ENCODE measurements at regions not wholly inside any gene's neighbourhood (a gene's known extent, or its start where the extent isn't known, plus 50 kb on each side); places are given as distances from the start of the nearest gene placed in this dataset.
"Not testable (repeated sequence)": the region's sequence is repeated elsewhere in the genome, so short reads cannot be mapped to it uniquely, and the experiment has no call there.

GRCh38 chr2:131631648-131632047 lies 104.0 kb downstream of the CCDC74A start:
- H3K9me3 ChIP-seq; H3K4me3 ChIP-seq; H3K36me3 ChIP-seq (ENCODE audit: low read depth, missing control alignments); H3K27me3 ChIP-seq; intact Hi-C loops (cut with DNase I; ENCODE audit: low total_unique reads); H3K4me1 ChIP-seq; DNase-seq; H3K27ac ChIP-seq: not testable (repeated sequence)
- WGBS, 2 donors, result 92 to 100% methylated on average over 2 of the region's 2 CpGs

GRCh38 chr2:131633405-131633804 lies 105.7 kb downstream of the CCDC74A start:
- H3K27ac ChIP-seq; DNase-seq; H3K4me3 ChIP-seq; H3K4me1 ChIP-seq; intact Hi-C loops (cut with DNase I; ENCODE audit: low total_unique reads); H3K9me3 ChIP-seq; H3K36me3 ChIP-seq (ENCODE audit: low read depth, missing control alignments); H3K27me3 ChIP-seq: not testable (repeated sequence)
- WGBS, 2 donors, result 89 to 96% methylated on average over 5 to 8 of the region's 8 CpGs

GRCh38 chr2:131633827-131634695 lies 106.4 kb downstream of the CCDC74A start:
- WGBS, 2 donors, result 89 to 92% methylated on average over 7 to 10 of the region's 10 CpGs
- H3K9me3 ChIP-seq; H3K27ac ChIP-seq; H3K36me3 ChIP-seq (ENCODE audit: low read depth, missing control alignments); intact Hi-C loops (cut with DNase I; ENCODE audit: low total_unique reads); DNase-seq; H3K4me3 ChIP-seq; H3K4me1 ChIP-seq; H3K27me3 ChIP-seq: not testable (repeated sequence)

- Histone ChIP-seq H3K36me3 (ENCODE audit: low read depth, missing control alignments) (no peaks in the 10 kb centered on the region), H3K4me1 (no peaks in the 10 kb centered on the region), H3K27me3 (no peaks in the 10 kb centered on the region), H3K4me3 (no peak overlapping the region), H3K27ac (no peak overlapping the region), H3K9me3 (no peaks in the 10 kb centered on the region)
- TF ChIP-seq CTCF (IDR thresholded peaks at IDR 0.05) (no peak), POLR2A (IDR thresholded peaks at IDR 0.05) (no peak)
- 40 to 79% methylated on average over 1 to 8 of the region's 9 CpGs for WGBS, 2 donors
- intact Hi-C loops (cut with DNase I; ENCODE audit: low total_unique reads), result no loop called here
- no peak for DNase-seq
Observed at GRCh38 chr2:131635611-131636010, 107.9 kb downstream of the CCDC74A start.

GRCh38 chr2:131636704-131637308 lies 109.1 kb downstream of the CCDC74A start:
- peaks cover 10% of the 10 kb centered on the region for H3K4me1 ChIP-seq
- 85% methylated on average over 7 of the region's 7 CpGs for WGBS, 2 donors
- H3K27ac ChIP-seq; H3K9me3 ChIP-seq; intact Hi-C loops (cut with DNase I; ENCODE audit: low total_unique reads); DNase-seq; H3K4me3 ChIP-seq; H3K27me3 ChIP-seq; H3K36me3 ChIP-seq (ENCODE audit: low read depth, missing control alignments): not testable (repeated sequence)

GRCh38 chr2:131639001-131639620 lies 111.4 kb downstream of the CCDC74A start:
- H3K4me3 ChIP-seq; H3K27ac ChIP-seq; DNase-seq; H3K27me3 ChIP-seq; H3K9me3 ChIP-seq; intact Hi-C loops (cut with DNase I; ENCODE audit: low total_unique reads); H3K36me3 ChIP-seq (ENCODE audit: low read depth, missing control alignments): not testable (repeated sequence)
- WGBS, 2 donors, result 72 to 90% methylated on average over 4 of the region's 4 CpGs
- H3K4me1 ChIP-seq, result peaks cover 13% of the 10 kb centered on the region

- WGBS, 2 donors, result 41 to 55% methylated on average over 3 of the region's 3 CpGs
- no peaks in the 10 kb centered on the region for H3K27me3 ChIP-seq
- H3K4me3 ChIP-seq, result no peak overlapping the region
- DNase-seq, result no peak
- H3K27ac ChIP-seq, result peak overlapping the region in 1 of 2 donors; percentile 59
- no peaks in the 10 kb centered on the region for H3K9me3 ChIP-seq
- TF ChIP-seq CTCF (IDR thresholded peaks at IDR 0.05) (no peak), POLR2A (IDR thresholded peaks at IDR 0.05) (no peak)
- H3K4me1 ChIP-seq, result peaks cover 13% of the 10 kb centered on the region
- intact Hi-C loops (cut with DNase I; ENCODE audit: low total_unique reads), result no loop called here
- H3K36me3 ChIP-seq (ENCODE audit: low read depth, missing control alignments), result no peaks in the 10 kb centered on the region
Observed at GRCh38 chr2:131641414-131642206, 113.9 kb downstream of the CCDC74A start.

GRCh38 chr2:131643180-131643579 lies 115.5 kb downstream of the CCDC74A start:
- H3K27ac ChIP-seq; intact Hi-C loops (cut with DNase I; ENCODE audit: low total_unique reads); DNase-seq; H3K36me3 ChIP-seq (ENCODE audit: low read depth, missing control alignments); H3K9me3 ChIP-seq; H3K27me3 ChIP-seq; H3K4me3 ChIP-seq: not testable (repeated sequence)
- WGBS, 2 donors, result 75 to 76% methylated on average over 3 of the region's 3 CpGs
- peaks cover 13% of the 10 kb centered on the region for H3K4me1 ChIP-seq

All from testis (tissue), 2 donors.